Type B pancreatic cell (in vitro differentiated cells): ENCODE measurements at regions not wholly inside any gene's neighbourhood (a gene's known extent, or its start where the extent isn't known, plus 50 kb on each side); places are given as distances from the start of the nearest gene placed in this dataset.
"Not testable (repeated sequence)": the region's sequence is repeated elsewhere in the genome, so short reads cannot be mapped to it uniquely, and the experiment has no call there.

Experiments
- DNase-seq: peaks from one replicate; pipeline ENCODE4 v3.0.0; 2021; ENCODE audit warnings: mixed read lengths; ENCODE audit not compliant: unreplicated experiment; ENCODE audit errors: extremely low spot score
- H3K27ac Mint-ChIP-seq: 2 replicates; pipeline ENCODE4 v1.8.0; 2021; ENCODE audit warnings: mild to moderate bottlenecking, mixed read lengths
- H3K27me3 Mint-ChIP-seq: 2 replicates; pipeline ENCODE4 v1.8.0; 2021; ENCODE audit warnings: mixed read lengths
- H3K36me3 Mint-ChIP-seq: 2 replicates; pipeline ENCODE4 v1.8.0; 2021; ENCODE audit warnings: mixed read lengths
- H3K4me1 Mint-ChIP-seq: one replicate; pipeline ENCODE4 v1.8.0; 2021; ENCODE audit warnings: mixed read lengths; ENCODE audit not compliant: unreplicated experiment
- H3K4me3 Mint-ChIP-seq: 2 replicates; pipeline ENCODE4 v1.8.0; 2021; ENCODE audit warnings: mild to moderate bottlenecking, mixed read lengths
- H3K9me3 Mint-ChIP-seq: 2 replicates; pipeline ENCODE4 v1.8.0; 2021; ENCODE audit warnings: mixed read lengths
- TF ChIP-seq, protein P1 (sequence below): fragments of 200-600 bp; sonication (generic); conservative IDR thresholded peaks from 2 replicates; pipeline ENCODE4 v1.5.0; 2021; ENCODE audit warnings: antibody characterized with exemption, mild to moderate bottlenecking

DNA sequence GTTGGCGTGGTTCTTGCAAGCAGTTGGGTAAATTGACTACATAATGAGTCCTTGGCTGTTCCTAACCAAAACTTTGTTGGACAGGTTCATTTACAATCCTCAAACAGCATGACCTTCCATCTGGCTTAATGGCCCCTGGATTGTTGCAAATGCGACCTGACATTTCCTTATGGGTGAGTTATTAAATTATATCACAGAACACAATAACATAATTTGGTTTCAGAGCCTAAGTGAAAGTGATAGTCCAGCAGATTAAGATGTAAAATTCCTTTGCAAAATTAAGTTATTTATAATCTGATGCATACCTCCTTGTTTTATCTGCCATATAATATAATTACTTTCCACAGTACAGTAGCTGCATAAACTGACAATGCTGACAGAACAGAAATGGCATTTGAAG lies 224.4 kb downstream of the TUSC1 start:
- H3K4me3 Mint-ChIP-seq, result no peak overlapping the region

DNA sequence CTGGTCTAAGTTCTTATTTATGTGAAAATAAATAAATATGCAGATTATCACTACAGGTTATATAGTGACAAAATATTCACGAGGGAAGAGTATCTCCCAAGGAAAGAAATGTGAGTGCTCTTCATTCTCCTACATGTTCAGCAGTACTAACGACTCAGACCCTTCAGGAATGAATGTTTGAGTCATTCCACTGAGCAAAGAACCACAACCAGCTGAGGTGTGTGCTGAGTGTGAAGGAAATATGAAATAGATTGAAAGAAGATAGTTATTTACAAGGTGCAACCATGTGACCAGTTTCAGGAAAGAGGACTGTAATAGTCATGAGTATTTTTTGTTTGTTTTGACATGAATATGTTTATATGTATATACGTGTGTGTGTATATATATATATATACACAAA lies 228.7 kb downstream of the TUSC1 start:
- H3K36me3 Mint-ChIP-seq, result no peaks in the 10 kb centered on the region
- TF ChIP-seq, protein P1, sequence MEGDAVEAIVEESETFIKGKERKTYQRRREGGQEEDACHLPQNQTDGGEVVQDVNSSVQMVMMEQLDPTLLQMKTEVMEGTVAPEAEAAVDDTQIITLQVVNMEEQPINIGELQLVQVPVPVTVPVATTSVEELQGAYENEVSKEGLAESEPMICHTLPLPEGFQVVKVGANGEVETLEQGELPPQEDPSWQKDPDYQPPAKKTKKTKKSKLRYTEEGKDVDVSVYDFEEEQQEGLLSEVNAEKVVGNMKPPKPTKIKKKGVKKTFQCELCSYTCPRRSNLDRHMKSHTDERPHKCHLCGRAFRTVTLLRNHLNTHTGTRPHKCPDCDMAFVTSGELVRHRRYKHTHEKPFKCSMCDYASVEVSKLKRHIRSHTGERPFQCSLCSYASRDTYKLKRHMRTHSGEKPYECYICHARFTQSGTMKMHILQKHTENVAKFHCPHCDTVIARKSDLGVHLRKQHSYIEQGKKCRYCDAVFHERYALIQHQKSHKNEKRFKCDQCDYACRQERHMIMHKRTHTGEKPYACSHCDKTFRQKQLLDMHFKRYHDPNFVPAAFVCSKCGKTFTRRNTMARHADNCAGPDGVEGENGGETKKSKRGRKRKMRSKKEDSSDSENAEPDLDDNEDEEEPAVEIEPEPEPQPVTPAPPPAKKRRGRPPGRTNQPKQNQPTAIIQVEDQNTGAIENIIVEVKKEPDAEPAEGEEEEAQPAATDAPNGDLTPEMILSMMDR, result no peak
- no peaks in the 10 kb centered on the region for H3K27me3 Mint-ChIP-seq
- no peak for DNase-seq
- H3K9me3 Mint-ChIP-seq, result no peaks in the 10 kb centered on the region
- no peak overlapping the region for H3K27ac Mint-ChIP-seq
- H3K4me1 Mint-ChIP-seq, result no peaks in the 10 kb centered on the region
- H3K4me3 Mint-ChIP-seq, result no peak overlapping the region

More for the DNA sequence above, 224.4 kb downstream of the TUSC1 start:
- H3K9me3 Mint-ChIP-seq, result peaks cover 9% of the 10 kb centered on the region
- DNase-seq, result no peak
- no peaks in the 10 kb centered on the region for H3K27me3 Mint-ChIP-seq
- TF ChIP-seq, protein P1, result no peak
- no peak overlapping the region for H3K27ac Mint-ChIP-seq
- H3K4me1 Mint-ChIP-seq, result no peaks in the 10 kb centered on the region
- no peaks in the 10 kb centered on the region for H3K36me3 Mint-ChIP-seq

DNA sequence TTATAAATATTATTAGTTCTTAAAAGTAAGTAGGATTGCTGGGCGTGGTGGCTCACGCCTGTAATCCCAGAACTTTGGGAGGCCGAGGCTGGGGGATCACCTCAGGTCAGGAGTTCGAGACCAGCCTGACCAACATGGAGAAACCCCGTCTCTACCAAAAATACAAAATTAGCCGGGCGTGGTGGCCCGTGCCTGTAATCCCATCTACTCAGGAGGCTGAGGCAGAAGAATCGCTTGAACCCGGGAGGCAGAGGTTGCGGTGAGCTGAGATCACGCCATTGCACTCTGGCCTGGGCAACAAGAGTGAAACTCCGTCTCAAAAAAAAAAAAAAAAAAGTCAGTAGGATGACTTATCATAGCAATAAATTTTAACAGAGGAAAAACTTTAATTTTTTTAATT lies 232.5 kb downstream of the TUSC1 start:
- not testable (repeated sequence) for H3K27me3 Mint-ChIP-seq, H3K9me3 Mint-ChIP-seq, H3K4me3 Mint-ChIP-seq, DNase-seq, H3K27ac Mint-ChIP-seq, H3K4me1 Mint-ChIP-seq, H3K36me3 Mint-ChIP-seq

DNA sequence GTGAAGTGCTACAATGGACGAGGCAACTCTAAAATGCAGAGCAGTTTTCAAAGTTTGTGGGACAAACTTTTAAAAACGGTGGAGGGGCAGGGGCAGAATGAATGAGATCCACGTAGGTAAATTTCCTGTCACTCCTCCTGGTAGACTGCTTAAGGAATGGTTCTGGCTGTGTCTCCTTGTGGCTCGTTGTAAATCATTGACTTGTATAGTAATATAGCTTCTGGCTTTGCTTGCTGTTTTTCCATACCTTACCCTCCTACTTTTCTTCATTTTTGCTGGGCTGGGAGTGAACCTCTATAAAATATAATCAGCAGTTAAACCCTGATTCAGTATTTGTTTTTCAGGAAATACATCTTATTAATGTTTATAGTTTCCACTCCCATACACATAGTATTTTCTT lies 235.7 kb downstream of the TUSC1 start:
- DNase-seq, result no peak
- Mint-ChIP-seq H3K27ac (no peak overlapping the region), H3K4me1 (no peaks in the 10 kb centered on the region)

DNA sequence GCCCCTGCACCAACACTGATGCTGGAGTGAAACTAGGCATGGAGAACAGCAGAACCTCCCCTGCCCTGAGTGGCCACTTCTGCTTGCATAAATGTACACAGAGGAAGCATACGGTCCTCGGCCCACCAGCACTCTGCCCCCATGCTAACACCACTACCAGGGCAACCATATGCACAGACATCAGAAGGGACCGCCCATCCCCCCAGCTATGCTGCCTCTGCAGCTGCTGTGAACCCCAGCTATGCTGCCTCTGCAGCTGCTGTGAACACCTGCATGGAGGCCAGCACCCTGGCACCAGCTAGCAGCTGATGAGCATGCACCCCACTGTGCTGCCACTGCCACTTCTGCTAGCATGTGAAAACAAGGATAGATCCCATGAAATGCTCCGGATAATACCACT lies 250.3 kb downstream of the TUSC1 start:
- DNase-seq, result no peak
- TF ChIP-seq, protein P1, result no peak
- peaks cover 4% of the 10 kb centered on the region for H3K9me3 Mint-ChIP-seq
- H3K4me1 Mint-ChIP-seq, result no peaks in the 10 kb centered on the region
- no peaks in the 10 kb centered on the region for H3K27me3 Mint-ChIP-seq
- H3K4me3 Mint-ChIP-seq, result no peak overlapping the region
- no peaks in the 10 kb centered on the region for H3K36me3 Mint-ChIP-seq
- H3K27ac Mint-ChIP-seq, result no peak overlapping the region

More for the DNA sequence above, 235.7 kb downstream of the TUSC1 start:
- no peaks in the 10 kb centered on the region for H3K9me3 Mint-ChIP-seq
- no peaks in the 10 kb centered on the region for H3K27me3 Mint-ChIP-seq
- no peaks in the 10 kb centered on the region for H3K36me3 Mint-ChIP-seq
- H3K4me3 Mint-ChIP-seq, result no peak overlapping the region
- TF ChIP-seq, protein P1, result no peak

DNA sequence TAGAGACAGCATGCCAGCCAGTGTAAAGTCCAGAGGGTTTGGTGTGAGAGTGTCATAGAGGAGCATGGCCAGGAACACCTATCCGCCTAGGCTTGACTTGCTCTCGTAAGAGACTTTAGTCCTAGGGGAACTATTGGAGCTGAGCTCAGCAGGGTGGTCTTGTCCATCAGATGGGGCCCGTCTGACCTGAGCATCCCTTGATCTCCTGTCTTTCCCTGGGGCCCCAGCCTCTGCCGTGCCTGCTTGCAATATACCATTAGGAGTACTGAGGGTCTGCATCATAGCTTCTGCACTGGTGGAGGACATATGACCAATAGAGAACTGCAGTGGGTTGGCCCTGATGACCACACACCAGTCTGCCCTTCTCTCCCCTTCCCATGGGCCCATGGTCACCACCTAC lies 251.0 kb downstream of the TUSC1 start:
- Mint-ChIP-seq H3K27ac (no peak overlapping the region), H3K4me1 (no peaks in the 10 kb centered on the region), H3K9me3 (peaks cover 4% of the 10 kb centered on the region), H3K36me3 (no peaks in the 10 kb centered on the region), H3K4me3 (no peak overlapping the region), H3K27me3 (no peaks in the 10 kb centered on the region)
- DNase-seq, result no peak
- TF ChIP-seq, protein P1, result no peak
